Non-pigmented ciliary epithelial cell (primary cell): ENCODE measurements at regions not wholly inside any gene's neighbourhood (a gene's known extent, or its start where the extent isn't known, plus 50 kb on each side); places are given as distances from the start of the nearest gene placed in this dataset.

ENCODE experiments used
- DNase-seq: peaks from one replicate; pipeline ENCODE4 v3.0.0-alpha.2; 2010; ENCODE audit warnings: low read depth

DNA sequence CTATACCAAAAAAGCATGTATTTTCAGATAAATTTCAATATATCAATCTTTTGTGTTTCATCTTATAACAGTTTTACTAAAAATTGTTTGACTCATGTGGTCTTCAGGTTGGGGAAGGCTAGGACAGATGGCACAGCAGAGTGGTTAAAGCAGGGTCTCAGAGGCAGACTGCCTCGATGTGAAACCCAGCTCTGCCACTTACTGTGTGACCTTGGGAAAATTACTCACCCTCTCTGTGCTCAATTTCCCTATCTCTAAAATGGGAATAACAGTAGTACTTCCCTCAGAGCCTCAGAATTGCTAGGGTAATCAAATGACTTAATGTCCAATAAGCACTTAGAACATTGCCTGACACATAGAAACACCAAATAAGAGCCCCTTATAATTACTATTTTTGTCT lies 262.1 kb upstream of the FMN2 start:
- no peak for DNase-seq

DNA sequence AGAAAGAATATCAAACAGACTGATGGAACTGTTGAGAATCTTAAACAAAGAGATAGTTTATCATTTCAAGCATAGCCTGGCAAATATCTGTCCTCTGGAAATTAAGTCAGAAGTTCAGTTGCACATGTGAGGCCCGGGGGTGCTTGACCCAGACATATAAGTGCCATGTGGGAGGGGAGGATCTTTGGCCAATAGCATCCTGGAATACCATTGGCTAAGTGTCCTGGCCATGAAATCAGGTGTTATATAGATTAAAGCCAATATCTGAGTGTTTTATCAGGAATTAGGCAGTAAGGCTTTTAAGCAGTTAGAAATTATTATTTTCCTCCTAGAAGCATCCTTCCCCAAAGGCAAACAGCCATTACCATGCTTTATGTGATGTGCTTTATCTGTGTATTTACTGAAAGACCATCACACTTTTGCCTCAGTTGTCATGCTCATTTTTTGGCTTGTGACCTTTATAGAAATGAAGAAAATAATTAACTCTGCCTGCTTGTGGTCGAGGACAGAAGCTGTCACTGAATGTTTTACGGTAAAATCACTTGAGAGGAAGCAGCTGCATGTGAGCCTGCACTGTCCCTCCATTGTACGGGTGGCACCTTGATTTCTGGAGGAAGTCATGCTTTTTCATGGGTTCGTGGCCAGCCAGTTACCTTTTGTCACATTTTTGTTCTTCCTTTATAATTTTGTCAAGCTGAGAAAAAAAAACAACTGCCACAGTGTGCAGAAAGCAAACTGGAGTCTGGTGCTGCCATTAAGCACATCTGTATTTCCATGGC lies 259.9 kb upstream of the FMN2 start:
- no peak for DNase-seq

GRCh38 chr1:239833723-239834122 lies 258.0 kb upstream of the FMN2 start:
- DNase-seq, result no peak

- no peak for DNase-seq
Observed at GRCh38 chr1:239835946-239836440, 255.7 kb upstream of the FMN2 start.

DNA sequence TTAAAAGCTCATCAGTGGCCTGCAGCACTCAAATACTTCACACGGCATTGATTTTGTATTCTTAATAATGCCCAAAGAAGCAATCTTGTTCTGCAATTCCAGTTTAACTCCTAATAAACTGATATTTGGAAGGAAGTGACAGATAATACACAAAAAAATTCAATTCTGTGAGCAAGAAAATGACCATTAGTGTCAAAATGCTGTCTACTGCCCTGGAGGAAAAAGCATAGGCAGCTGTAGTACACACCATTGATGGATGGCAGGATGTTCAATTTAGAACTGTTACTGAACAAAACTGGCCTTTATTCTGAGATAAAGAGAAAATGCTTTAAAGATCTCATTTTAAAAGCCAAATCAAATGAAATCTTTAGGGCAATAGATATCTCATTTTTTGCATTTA lies 251.3 kb upstream of the FMN2 start:
- DNase-seq, result no peak

GRCh38 chr1:239840790-239841189 lies 250.9 kb upstream of the FMN2 start:
- DNase-seq, result no peak

DNA sequence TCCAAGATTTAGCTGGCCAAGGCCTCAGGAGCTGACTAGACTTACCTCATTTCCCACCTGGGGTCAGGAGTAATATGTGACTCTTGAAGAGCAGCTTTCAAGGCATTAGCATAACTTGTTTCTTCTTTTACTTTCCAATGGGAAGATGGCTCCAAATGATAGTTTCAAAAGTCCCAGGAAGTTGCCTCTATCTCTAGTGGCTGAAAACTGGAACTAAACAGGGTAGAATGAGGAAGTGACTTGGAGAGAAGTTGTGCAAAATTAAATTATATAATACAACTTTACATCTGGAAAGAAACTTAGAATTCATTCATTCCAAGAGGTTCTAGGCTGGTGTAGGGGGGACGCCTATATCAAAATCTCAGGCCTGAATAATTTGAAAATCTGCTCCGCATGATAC lies 250.1 kb upstream of the FMN2 start:
- no peak for DNase-seq

DNA sequence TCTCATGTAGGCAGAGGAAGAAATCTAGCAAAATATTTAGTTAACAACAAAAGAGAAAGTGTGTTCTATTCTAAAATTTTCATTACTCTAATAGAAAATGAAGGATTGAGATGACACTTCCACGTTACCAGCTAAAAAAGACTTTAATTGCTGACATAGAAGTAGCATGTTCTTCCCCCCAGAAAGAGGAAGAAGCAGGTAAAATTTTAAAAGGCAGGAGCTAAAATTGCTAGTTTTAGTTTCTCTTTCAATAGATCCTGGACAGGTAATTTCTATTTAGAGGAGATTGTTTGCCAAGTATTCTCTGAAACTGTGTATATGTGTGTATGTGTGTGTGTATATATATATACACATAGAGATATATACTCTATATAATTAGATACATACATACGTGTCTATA lies 248.1 kb upstream of the FMN2 start:
- DNase-seq, result no peak

- DNase-seq, result no peak
Observed at GRCh38 chr1:239844833-239845232, 246.8 kb upstream of the FMN2 start.

GRCh38 chr1:239854922-239855321 lies 236.8 kb upstream of the FMN2 start:
- no peak for DNase-seq

GRCh38 chr1:239856067-239856466 lies 235.6 kb upstream of the FMN2 start:
- DNase-seq, result no peak

GRCh38 chr1:239856924-239857323 lies 234.8 kb upstream of the FMN2 start:
- DNase-seq, result no peak

DNA sequence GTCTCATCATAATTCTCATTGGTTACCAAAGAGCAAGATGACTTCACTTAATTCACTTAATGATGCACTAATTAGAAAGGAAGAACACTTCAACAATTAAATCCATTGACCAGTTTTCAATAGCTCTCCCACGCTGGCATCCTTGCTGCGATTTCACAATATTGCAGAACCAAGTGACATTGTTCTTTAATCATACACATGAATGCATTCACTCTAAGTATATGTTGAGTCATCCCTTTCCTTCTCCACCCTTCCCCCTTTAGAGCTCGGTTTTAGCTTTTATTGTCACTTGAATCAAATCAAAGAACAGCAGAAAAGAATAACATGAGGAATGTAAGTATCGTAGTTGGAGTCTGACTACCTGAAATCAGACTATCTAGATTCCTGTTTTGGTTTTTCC lies 233.6 kb upstream of the FMN2 start:
- peak; percentile 31 for DNase-seq

GRCh38 chr1:239858529-239858928 lies 233.2 kb upstream of the FMN2 start:
- DNase-seq, result no peak

DNA sequence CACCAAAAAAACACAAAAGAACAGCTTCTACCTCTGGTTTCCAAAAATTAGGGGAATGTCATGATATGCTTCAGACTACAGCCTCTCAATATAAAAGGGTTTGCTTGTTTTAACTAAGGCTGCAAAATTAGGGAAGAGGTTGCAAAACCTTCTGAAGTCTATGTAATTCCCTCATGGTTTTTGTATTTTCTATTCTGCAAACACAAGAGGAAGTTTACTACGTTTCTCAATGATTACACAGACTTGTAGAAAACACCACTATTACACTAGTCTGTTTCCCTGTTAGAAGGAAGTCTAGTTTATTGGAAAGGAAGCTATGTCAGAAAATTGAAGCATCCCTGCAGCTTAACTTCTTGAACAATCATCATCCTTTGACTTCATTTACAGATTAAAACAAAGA lies 229.7 kb upstream of the FMN2 start:
- DNase-seq, result no peak

DNA sequence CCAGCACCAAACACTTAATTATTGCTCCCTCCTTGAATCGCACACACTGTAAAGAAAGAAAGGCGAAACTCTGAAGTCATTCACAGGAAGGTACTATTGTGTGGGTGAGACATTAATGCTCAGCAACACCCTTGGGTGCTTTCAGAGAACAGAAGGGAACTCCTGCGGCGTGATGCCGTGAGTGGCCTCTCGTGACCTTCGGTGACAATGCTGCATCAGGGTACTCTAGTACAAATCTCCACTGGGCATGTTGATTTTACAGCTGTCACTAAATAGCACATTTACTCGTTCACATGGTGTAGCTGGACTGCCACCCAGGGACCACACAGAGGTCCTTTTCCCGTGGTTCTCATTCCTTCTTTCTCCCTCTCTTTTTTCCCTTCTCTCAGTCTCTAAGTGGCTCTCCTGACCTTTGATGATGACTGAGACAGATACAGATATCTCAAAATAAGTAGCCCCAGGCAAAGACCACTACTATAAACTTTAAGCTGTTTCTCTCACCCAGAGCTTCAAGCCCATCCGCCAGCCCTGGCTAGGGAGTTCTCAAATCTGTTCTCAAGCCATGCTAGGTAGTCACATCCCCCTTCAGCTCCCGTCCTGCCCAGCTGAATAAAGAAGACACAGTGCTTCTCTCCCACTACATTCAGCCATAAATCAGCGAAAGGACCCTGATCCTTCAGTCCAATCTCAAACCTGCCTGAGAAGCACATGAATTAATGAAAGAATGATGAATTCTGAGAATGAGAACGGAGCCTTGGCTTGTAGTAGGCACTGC lies 223.4 kb upstream of the FMN2 start:
- DNase-seq, result no peak

DNA sequence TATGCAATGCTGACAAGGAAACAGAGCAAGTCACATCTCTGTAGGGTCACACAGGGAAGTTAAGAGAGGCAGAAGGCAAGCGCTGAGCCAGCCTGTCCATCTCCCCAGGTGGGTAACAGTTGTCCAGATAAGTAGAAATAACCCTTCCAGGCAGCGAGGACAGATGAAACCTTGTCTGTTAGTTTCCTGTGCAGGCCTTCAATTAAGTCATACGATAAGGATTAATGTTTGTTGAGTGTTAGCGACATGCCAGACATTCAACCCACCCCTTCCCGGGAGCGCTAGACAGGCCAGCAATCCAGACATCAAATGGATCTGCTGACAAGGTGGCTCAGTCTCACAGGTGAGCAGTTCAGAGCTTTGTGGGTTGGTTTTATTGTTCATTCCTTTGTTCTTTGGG lies 221.5 kb upstream of the FMN2 start:
- DNase-seq, result no peak

DNA sequence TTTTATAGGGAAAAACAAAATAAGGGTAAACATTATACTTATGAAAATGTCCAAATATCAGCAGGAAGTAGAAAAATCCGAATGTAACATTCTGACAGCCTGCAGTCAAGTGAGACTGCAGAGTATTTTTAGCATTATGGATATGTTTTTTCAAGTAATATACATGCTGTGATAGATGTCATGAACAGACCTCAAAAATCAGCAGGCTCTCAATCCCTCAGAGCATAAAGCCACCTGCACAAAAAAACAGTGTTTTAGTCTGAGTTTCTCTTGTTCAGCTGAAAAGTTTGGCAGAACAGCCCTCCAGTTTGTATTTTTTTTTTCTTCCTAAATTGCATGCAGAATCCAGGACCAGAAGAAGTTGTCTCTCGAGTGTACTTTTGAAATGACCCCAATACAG lies 219.1 kb upstream of the FMN2 start:
- no peak for DNase-seq

DNA sequence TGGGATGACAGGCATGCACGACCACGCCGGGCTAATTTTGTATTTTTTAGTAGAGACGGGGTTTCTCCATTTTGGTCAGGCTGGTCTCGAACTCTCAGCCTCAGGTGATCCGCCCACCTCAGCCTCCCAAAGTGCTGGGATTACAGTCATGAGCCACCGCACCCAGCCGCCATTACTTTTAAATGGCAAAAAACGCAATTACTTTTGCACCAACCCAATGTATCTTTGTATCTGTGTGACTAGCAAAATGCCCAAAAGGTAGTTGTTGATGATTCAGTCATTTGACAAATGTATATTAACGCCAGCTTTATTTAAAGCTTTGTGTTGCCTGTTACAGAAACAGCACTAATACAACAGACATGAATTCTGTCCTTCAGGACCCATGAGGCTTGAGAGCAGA lies 216.9 kb upstream of the FMN2 start:
- no peak for DNase-seq

DNA sequence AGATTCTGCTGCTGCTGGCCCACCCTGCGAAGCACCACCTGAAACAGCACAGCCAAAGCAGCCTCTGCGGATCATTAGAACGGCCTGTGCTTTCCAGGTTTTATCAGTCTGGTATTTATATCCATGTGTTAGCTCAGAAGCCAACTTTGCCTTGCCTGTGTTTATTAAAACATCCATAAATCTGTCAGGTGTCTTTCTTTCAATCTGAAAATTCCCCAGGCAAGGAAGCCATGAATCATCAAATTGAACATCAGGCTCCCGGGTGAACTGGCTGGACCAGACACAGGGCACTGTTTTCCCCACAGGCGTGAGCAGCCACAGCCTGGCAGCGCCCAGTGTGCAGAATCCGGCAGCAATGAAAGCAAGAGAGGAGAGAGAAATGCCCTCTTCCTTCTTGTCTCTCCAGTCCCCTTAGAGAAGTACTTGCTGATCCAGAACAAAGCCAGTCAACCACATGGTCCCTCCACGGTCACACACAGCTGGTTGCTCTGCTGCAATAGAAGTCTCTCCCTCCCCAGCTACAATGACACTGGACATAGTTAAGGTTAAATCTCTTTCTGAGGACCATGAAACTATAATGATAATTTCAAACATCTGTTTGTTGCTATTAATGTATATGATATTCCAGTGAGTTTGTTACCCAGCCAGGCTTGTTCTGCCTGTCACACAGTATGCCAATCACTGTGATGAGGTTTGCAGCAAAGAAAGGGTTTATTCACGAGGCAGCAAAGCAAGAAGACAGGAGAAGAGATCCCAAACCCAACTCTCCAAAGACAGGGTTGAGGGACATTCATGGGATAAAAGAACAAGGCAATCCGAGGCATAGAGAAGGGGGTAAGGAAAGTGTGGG lies 212.1 kb upstream of the FMN2 start:
- DNase-seq, result no peak

DNA sequence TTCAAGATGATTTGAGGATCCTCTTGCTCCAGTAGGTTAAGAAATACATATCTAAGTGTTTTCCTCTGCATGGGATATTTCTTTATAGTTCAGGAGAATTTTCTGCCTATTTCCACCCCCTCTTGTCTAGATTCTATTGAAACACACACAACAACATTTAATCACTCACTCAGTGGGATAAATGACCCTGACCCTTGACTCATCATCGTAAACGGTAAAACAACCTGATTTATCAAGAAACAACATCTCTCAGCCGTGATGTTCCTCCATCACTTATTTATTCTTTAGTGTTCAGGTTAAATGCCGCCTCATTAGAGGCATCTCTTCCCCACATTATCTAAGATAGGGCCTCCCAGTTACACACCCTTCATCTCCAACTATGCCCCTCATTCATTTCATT lies 208.7 kb upstream of the FMN2 start:
- DNase-seq, result no peak

- DNase-seq, result no peak
Observed at GRCh38 chr1:239884796-239885195, 206.9 kb upstream of the FMN2 start.

- DNase-seq, result no peak
Observed at GRCh38 chr1:239886266-239886665, 205.4 kb upstream of the FMN2 start.
